HG03354 (cell line): ENCODE measurements at regions not wholly inside any gene's neighbourhood (a gene's known extent, or its start where the extent isn't known, plus 50 kb on each side); places are given as distances from the start of the nearest gene placed in this dataset.
"Not testable (repeated sequence)": the region's sequence is repeated elsewhere in the genome, so short reads cannot be mapped to it uniquely, and the experiment has no call there.

Source experiments
- ATAC-seq: cut with Tn5 transposase; IDR thresholded peaks from one replicate; pipeline ENCODE4 v1.9.1; 2021; ENCODE audit warnings: mild to moderate bottlenecking; ENCODE audit not compliant: unreplicated experiment, poor library complexity, severe bottlenecking

DNA sequence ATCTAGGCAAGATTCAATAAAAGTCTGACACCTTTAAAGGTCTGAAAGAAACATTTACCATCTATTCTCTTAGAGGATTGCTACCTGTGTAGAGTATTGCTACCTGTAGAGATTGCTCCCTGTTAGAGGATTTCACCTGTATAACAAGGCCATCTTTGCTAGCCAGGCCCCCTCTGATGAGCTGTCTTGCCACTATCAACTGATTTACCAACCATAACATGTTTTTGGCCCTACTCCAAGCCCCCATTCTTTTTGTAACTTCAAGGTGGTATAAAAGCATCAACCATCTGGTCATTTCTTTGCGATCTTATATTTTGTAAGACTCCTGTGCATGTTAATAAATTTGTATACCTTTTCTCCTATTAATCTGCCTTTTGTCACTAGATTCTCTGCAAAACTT lies 424.7 kb upstream of the CAMK1G start:
- no peak for ATAC-seq

GRCh38 chr1:209160230-209160629 lies 423.3 kb upstream of the CAMK1G start:
- ATAC-seq: no peak

- no peak for ATAC-seq
These were observed 420.9 kb upstream of the CAMK1G start for GRCh38 chr1:209162651-209163050.

DNA sequence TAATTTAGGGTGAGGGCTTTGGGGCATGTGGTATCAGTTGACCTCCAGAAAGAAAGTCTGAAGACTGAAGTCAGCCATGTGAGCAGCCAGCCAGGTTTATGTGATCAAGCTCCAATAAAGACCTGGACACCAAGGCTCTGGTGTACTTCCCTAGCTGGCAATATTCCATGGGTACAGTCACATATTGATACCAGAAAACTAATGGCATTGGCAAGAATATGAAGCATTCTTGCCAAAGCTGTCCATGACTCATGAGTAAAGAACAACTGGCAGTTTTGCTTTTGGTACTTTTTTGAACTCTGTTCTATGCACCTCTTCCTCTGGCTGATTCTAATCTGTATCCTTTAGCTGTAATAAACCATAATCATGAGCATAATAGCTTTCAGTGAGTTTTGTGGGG lies 415.3 kb upstream of the CAMK1G start:
- ATAC-seq: no peak

DNA sequence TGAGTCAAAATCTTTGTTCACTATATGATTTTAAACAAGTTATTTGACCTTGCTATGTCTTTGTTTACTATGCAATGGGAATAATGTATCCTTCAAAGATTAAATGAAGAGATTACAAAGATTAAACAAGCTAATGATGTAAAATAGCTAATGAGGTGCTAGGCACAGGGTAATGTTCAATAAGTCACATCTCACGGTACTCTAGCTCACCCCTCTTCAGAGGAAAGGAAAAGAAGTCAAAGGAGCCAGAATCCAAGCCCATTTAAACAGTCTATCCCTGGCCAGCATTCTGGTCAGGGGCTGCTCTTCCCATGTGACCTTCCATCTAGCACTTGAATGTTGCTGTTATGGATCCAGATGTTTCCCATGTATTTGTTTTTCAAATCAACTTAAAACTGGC lies 412.4 kb upstream of the CAMK1G start:
- no peak for ATAC-seq

DNA sequence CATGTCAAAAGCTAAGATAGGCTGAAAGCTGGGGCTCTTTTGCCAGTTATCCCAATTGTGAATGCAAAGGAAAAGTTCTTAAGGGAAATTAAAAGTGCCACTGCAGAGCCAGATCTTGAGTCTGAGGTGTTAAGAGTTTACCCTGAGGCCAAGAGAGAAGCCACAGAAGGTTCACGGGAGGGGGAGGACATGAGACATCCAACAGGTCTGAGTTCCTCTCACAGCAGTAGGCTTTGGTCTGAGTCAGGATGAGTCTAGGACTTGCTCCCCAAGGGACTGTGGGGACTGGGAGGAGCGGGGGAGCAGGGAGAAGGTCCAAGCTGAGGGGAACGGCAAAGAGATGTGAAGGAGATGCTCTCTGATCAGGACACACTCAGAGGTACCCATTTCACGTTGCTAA lies 411.2 kb upstream of the CAMK1G start:
- no peak for ATAC-seq

GRCh38 chr1:209172792-209173542 lies 410.5 kb upstream of the CAMK1G start:
- not testable (repeated sequence) for ATAC-seq

DNA sequence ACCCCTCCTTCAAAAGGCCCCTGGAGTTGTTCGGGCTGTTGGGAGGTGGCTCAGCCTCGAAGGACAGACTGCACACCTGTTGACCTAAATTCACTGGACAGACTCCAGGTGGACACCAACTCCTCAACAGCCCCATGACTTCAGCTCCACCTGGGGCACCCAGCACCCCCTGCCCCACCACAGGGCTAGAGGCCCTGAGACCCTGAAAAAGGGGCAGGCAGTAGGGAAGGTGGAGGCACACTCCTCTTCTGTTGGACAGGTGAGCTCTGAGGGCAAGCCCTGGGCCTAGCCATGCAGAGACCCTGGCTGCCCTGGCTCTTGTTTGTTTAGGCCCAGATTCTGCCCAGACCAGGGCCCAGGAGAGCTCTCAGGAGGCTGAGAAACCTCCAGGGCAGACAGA lies 409.7 kb upstream of the CAMK1G start:
- not testable (repeated sequence) for ATAC-seq

DNA sequence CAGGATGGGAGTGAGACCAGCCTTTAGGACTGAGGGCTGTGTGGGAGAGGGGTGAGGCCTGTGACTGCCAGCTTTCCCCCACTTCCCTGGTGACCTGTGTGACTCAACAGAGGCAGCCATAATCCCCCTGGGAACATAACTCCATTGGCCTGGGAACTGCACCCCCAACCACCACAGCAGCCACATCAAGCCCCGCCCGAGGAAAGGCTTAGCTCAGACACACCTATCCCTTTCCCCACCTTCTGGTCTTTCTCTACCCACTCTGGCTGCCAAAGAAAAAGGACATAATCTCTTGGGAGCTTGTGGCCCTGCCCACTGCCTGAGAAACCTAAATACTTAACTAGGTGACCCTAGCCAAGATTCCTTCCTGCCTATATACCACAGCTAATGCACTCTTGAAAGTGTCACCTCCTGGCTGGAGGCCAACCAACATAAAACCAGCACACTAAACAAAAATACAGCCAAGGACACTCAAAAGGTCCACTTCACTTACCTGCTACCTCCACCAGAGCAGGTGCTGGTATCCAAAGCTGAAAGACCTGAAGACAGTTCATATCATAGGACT lies 406.6 kb upstream of the CAMK1G start:
- no peak for ATAC-seq

GRCh38 chr1:209183195-209183594 lies 400.3 kb upstream of the CAMK1G start:
- no peak for ATAC-seq

GRCh38 chr1:209187589-209187988 lies 395.9 kb upstream of the CAMK1G start:
- ATAC-seq: no peak

DNA sequence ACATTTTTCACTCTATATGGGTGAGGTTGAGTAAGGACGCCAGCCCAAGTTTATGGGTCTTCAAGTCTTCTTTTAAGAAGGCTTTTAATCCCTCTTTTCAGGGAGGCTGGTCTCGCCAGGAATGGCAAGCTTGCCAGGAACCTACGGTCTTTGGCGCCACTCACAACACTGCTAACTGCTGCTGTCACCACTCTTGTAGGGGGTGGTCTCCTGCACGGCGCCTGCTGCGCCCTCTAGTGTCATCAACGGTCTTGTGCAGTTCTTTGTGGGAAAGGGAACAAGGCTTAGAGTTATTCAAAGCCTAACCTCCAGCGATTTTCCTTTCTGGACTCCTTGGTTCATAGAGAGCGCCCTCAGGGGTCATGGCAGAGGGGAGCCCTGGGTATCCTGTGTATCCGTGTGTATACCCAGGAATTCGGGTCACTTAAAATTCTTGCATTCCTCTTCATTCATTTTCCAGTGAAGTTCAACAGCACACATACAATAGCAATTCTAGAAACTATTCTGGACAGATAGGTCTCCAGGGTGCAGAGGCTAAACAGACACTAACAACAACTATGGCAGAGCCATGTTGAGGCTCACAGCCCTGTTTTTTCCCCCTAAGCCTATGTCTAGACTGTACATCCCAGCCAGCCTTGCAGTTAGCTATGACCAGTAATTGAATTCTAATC lies 392.8 kb upstream of the CAMK1G start:
- peak; percentile 98 for ATAC-seq

- no peak for ATAC-seq
These were observed 392.3 kb upstream of the CAMK1G start for GRCh38 chr1:209191262-209191634.

GRCh38 chr1:209196140-209196539 lies 387.4 kb upstream of the CAMK1G start:
- ATAC-seq: no peak

GRCh38 chr1:209198961-209199750 lies 384.4 kb upstream of the CAMK1G start:
- no peak for ATAC-seq

DNA sequence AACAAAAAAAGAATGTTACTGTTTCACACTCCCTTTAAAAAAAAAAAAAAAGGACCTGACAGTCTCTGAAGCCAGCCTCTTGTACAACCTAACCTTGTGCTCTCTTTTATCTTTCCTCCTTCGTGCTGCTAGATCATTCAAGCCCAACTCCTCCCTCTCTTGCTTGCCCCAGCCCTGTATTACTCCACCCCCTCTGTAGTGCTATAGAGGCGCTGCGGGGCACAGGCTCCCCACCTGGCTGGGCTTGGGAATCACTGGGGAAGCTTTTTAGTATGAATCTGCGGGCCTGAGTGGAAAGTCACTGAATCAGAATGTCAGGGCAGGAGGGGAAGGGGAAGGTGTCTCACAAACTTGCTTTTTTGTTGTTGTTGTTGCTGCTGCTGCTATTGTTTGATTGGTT lies 383.7 kb upstream of the CAMK1G start:
- ATAC-seq: no peak

DNA sequence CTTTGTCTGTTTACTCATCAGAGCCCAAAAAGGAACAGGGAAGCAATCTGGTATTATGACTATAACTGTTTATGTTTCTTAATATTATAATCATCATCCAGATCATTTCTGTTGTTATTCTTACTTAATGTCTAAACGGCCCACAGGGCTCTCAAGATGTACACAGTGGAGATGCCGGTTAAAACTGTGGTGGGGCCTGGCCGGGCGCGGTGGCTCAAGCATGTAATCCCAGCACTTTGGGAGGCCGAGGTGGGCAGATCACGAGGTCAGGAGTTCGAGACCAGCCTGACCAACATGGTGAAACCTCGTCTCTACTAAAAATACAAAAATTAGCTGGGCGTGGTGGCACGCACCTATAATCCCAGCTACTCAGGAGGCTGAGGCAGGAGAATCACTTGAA lies 381.2 kb upstream of the CAMK1G start:
- not testable (repeated sequence) for ATAC-seq

DNA sequence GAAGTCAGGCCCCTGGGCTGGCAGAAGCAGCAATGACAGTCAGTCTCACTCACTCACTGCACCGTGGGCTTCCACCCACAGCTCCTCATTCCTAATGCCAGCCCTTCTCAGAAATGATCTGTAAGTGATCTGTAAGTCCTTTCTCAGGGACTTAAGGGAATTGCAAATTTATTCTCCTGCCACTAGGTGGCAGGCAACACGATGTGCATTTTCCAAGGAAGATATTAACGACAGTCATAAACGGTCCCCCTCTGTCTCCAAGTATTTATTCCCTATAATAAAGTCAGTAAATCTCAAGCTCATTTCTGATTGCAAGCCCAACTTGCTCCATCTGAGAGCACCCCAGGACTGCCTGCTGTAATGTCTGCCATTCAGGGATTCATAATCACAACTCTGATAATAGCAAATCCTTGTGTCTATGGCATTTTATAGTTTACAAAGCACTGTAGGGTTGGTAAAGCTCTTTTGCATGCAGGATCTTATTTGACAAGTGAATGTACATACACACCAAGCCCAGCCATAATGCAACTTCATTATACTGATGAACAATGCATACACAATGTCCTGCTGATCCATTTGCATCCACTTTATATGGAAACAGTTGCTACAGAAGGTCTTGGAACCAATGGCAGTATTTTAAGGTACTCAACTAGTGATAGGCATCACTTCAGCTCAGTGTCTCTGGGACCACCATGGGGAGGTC lies 380.5 kb upstream of the CAMK1G start:
- no peak for ATAC-seq

DNA sequence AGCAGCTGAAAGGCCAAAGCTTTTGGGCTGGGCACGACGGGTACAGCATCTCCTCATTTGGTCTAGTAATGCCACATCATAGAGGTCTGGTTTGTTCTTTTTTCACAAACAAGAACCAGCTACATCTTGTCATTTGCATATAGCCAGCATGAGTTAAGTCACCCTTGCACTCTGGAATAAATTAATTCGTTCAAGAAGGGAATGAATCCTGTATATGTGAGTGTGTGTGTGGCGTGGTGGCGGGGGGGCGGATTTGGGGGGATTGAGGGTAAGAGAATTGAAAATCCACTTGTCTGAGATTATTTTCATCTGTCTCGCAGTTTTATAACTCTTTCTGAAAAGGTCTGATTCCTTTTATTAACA lies 380.0 kb upstream of the CAMK1G start:
- no peak for ATAC-seq

DNA sequence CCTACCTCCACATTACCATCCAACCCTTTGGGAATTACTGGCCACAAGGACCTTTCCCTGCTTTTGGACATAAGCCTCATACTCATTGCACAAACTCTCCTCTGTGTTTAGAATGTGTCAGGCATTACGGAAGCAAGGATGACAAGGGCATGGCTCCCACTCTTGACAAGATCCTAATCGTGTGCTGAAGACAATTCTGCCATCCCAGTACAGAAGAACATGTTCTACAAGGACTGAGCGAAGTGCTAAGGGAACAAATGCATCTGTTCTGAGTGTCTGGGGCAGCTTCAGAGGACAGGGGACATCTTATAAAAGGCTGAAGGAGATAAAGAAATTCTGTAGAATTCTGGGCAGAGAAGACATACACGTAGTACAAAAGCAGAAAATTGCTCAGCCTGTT lies 378.5 kb upstream of the CAMK1G start:
- no peak for ATAC-seq
